ENCODE measurements at regions not wholly inside any gene's neighbourhood (a gene's known extent, or its start where the extent isn't known, plus 50 kb on each side); places are given as distances from the start of the nearest gene placed in this dataset.
"Not testable (repeated sequence)": the region's sequence is repeated elsewhere in the genome, so short reads cannot be mapped to it uniquely, and the experiment has no call there.

DNA sequence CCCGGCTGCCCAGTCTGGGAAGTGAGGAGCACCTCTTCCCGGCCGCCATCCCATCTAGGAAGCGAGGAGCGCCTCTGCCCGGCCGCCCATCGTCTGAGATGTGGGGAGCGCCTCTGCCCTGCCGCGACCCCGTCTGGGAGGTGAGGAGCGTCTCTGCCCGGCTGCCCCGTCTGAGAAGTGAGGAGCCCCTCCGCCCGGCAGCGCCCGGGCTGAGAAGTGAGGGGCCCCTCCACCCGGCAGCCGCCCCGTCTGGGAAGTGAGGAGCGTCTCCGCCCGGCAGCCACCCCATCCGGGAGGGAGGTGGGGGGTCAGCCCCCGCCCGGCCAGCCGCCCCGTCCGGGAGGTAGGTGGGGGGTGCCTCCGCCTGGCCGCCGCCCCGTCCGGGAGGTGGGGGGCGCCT lies 94.2 kb upstream of the FSCB start:
- H3K9ac ChIP-seq (ENCODE audit: low read depth, low read length); H3K9me3 ChIP-seq (ENCODE audit: control insufficient read depth, insufficient read depth, low read length); H3K56ac ChIP-seq (ENCODE audit: extremely low read depth, insufficient read depth, low read length); H3K9me1 ChIP-seq (ENCODE audit: insufficient read depth, low read length); H4K20me1 ChIP-seq (ENCODE audit: insufficient read depth, low read length); H3K27ac ChIP-seq (ENCODE audit: insufficient read depth, low read length); H4K8ac ChIP-seq (ENCODE audit: low read depth in 2 of 2, low read length in 2 of 2); in situ Hi-C loops (cut with MboI; ENCODE audit: low sequenced_read_pairs); H3K4me3 ChIP-seq (ENCODE audit: insufficient read depth, low read depth, low read length); H4K5ac ChIP-seq (ENCODE audit: low read depth, low read length); H2AFZ ChIP-seq (replicated peaks; ENCODE audit: low read length, poor library complexity); ATAC-seq (ENCODE audit: low read depth); H3K18ac ChIP-seq (ENCODE audit: low read depth, low read length); H3K4me2 ChIP-seq (ENCODE audit: low read depth, low read length); H4K91ac ChIP-seq (ENCODE audit: insufficient read depth, low read depth, low read length); H3K4ac ChIP-seq (ENCODE audit: low read depth, low read length); H3K14ac ChIP-seq (replicated peaks; ENCODE audit: low read depth, low read length); DNase-seq; H2BK20ac ChIP-seq (ENCODE audit: low read depth, low read length); H2AK5ac ChIP-seq (ENCODE audit: low read depth, low read length); dilution Hi-C loops (cut with HindIII; ENCODE audit: low sequenced_read_pairs, unreplicated experiment); H3K36me3 ChIP-seq (ENCODE audit: control insufficient read depth, insufficient read depth, low read length); H3K4me1 ChIP-seq (ENCODE audit: control insufficient read depth, insufficient read depth, low read length); H2AK9ac ChIP-seq (replicated peaks; ENCODE audit: low read depth, low read length, poor library complexity); H3K27me3 ChIP-seq (ENCODE audit: control insufficient read depth, insufficient read depth, low read length); H2BK15ac ChIP-seq (ENCODE audit: low read depth, low read length); POLR2A ChIA-PET (ENCODE audit: unreplicated experiment); H3K23ac ChIP-seq (ENCODE audit: low read depth, low read length); H3K79me1 ChIP-seq (ENCODE audit: low read depth in 1 of 2, low read length in 2 of 2); H2BK120ac ChIP-seq (ENCODE audit: low read depth, low read length); CTCF ChIA-PET; BruUV-seq (replicated peaks); intact Hi-C loops (cut with micrococcal nuclease); H2BK5ac ChIP-seq (ENCODE audit: low read depth, low read length, poor library complexity, severe bottlenecking): not testable (repeated sequence)
- 91% methylated on average over 7 of the region's 37 CpGs; no CpG with 5 or more reads in 1 of the 2 experiments for WGBS, 2 experiments (ENCODE audit: extremely low coverage in 2 of 2, insufficient read length in 1 of 2)

All from IMR-90 (cell line).